ENCODE measurements at regions not wholly inside any gene's neighbourhood (a gene's known extent, or its start where the extent isn't known, plus 50 kb on each side); places are given as distances from the start of the nearest gene placed in this dataset.

GRCh38 chr12:113680868-113681267 lies 209.2 kb upstream of the LHX5 start:
- Histone ChIP-seq H3K27ac (ENCODE audit: low read length) (no peak overlapping the region), H3K79me2 (ENCODE audit: low read length) (no peaks in the 10 kb centered on the region), H3K27me3 (replicated peaks; ENCODE audit: insufficient read depth, low read length) (peaks cover 4% of the 10 kb centered on the region), H3K9me3 (replicated peaks; ENCODE audit: insufficient read depth, low read length) (no peaks in the 10 kb centered on the region), H4K20me1 (ENCODE audit: insufficient read depth, low read length) (no peaks in the 10 kb centered on the region), H3K4me1 (ENCODE audit: low read length) (no peaks in the 10 kb centered on the region), H2AFZ (ENCODE audit: low read length) (no peak overlapping the region), H3K9ac (ENCODE audit: low read length) (no peak overlapping the region), H3K4me3 (ENCODE audit: low read length) (no peak overlapping the region), H3K4me2 (ENCODE audit: low read depth, low read length) (no peak overlapping the region), H3F3A (ENCODE audit: insufficient read depth, low read length) (no peaks in the 10 kb centered on the region), H3K9me2 (replicated peaks; ENCODE audit: insufficient read depth, low read length) (no peaks in the 10 kb centered on the region), H3K36me3 (replicated peaks; ENCODE audit: insufficient read depth, low read length) (no peaks in the 10 kb centered on the region)
- no peak for DNase-seq
- no peak for TF ChIP-seq EZH2 (optimal IDR thresholded peaks at IDR 0.05; ENCODE audit: low read depth, low read length)
- TF ChIP-seq, protein P1, sequence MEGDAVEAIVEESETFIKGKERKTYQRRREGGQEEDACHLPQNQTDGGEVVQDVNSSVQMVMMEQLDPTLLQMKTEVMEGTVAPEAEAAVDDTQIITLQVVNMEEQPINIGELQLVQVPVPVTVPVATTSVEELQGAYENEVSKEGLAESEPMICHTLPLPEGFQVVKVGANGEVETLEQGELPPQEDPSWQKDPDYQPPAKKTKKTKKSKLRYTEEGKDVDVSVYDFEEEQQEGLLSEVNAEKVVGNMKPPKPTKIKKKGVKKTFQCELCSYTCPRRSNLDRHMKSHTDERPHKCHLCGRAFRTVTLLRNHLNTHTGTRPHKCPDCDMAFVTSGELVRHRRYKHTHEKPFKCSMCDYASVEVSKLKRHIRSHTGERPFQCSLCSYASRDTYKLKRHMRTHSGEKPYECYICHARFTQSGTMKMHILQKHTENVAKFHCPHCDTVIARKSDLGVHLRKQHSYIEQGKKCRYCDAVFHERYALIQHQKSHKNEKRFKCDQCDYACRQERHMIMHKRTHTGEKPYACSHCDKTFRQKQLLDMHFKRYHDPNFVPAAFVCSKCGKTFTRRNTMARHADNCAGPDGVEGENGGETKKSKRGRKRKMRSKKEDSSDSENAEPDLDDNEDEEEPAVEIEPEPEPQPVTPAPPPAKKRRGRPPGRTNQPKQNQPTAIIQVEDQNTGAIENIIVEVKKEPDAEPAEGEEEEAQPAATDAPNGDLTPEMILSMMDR (IDR thresholded peaks at IDR 0.05; ENCODE audit: low read length) = no peak
- no peak for TF ChIP-seq EZH2phosphoT487 (IDR thresholded peaks at IDR 0.05; ENCODE audit: low read length)

GRCh38 chr12:113678223-113679119 lies 206.8 kb upstream of the LHX5 start:
- Histone ChIP-seq H3F3A (ENCODE audit: insufficient read depth, low read length) (no peaks in the 10 kb centered on the region), H3K27ac (ENCODE audit: low read length) (no peak overlapping the region), H3K36me3 (replicated peaks; ENCODE audit: insufficient read depth, low read length) (no peaks in the 10 kb centered on the region), H3K9me2 (replicated peaks; ENCODE audit: insufficient read depth, low read length) (no peaks in the 10 kb centered on the region), H4K20me1 (ENCODE audit: insufficient read depth, low read length) (no peaks in the 10 kb centered on the region), H2AFZ (ENCODE audit: low read length) (no peak overlapping the region), H3K9ac (ENCODE audit: low read length) (no peak overlapping the region), H3K79me2 (ENCODE audit: low read length) (no peaks in the 10 kb centered on the region), H3K27me3 (replicated peaks; ENCODE audit: insufficient read depth, low read length) (peaks cover 12% of the 10 kb centered on the region), H3K4me3 (ENCODE audit: low read length) (no peak overlapping the region), H3K4me1 (ENCODE audit: low read length) (no peaks in the 10 kb centered on the region), H3K4me2 (ENCODE audit: low read depth, low read length) (no peak overlapping the region), H3K9me3 (replicated peaks; ENCODE audit: insufficient read depth, low read length) (no peaks in the 10 kb centered on the region)
- DNase-seq = no peak
- TF ChIP-seq EZH2phosphoT487 (IDR thresholded peaks at IDR 0.05; ENCODE audit: low read length) (no peak), EZH2 (optimal IDR thresholded peaks at IDR 0.05; ENCODE audit: low read depth, low read length) (no peak)
- TF ChIP-seq, protein P1 (IDR thresholded peaks at IDR 0.05; ENCODE audit: low read length) = no peak

DNA sequence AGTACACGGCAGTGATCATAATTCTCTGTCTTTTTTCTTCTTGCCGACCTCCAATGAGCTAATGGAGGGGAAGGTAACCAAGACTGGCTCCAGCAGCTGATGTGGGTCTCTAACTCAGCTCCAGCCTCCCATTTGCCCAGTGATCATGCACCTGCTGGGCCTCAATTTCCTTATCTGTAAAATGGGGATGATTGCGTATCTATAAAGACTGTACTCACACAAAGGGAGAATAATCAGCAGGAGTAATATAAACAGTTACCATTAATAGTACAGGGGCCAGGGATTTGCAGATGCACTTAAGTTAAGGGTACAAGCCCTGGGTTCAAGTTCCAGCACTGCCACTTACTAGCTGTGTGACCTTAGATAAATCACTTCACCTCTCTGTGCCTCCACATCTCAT lies 204.9 kb upstream of the LHX5 start:
- H3K4me3 ChIP-seq (ENCODE audit: low read length) = no peak overlapping the region
- H3K27ac ChIP-seq (ENCODE audit: low read length) = no peak overlapping the region

More for the DNA sequence above, 204.9 kb upstream of the LHX5 start:
- no peak overlapping the region for H2AFZ ChIP-seq (ENCODE audit: low read length)
- H4K20me1 ChIP-seq (ENCODE audit: insufficient read depth, low read length) = no peaks in the 10 kb centered on the region
- no peaks in the 10 kb centered on the region for H3K9me3 ChIP-seq (replicated peaks; ENCODE audit: insufficient read depth, low read length)
- H3K36me3 ChIP-seq (replicated peaks; ENCODE audit: insufficient read depth, low read length) = no peaks in the 10 kb centered on the region
- no peaks in the 10 kb centered on the region for H3K79me2 ChIP-seq (ENCODE audit: low read length)
- H3F3A ChIP-seq (ENCODE audit: insufficient read depth, low read length) = no peaks in the 10 kb centered on the region
- H3K9me2 ChIP-seq (replicated peaks; ENCODE audit: insufficient read depth, low read length) = no peaks in the 10 kb centered on the region
- DNase-seq = no peak
- TF ChIP-seq, protein P1 (IDR thresholded peaks at IDR 0.05; ENCODE audit: low read length) = no peak
- TF ChIP-seq EZH2phosphoT487 (IDR thresholded peaks at IDR 0.05; ENCODE audit: low read length) (no peak), EZH2 (optimal IDR thresholded peaks at IDR 0.05; ENCODE audit: low read depth, low read length) (no peak)
- H3K4me1 ChIP-seq (ENCODE audit: low read length) = no peaks in the 10 kb centered on the region
- H3K27me3 ChIP-seq (replicated peaks; ENCODE audit: insufficient read depth, low read length) = peaks cover 12% of the 10 kb centered on the region
- H3K9ac ChIP-seq (ENCODE audit: low read length) = no peak overlapping the region
- H3K4me2 ChIP-seq (ENCODE audit: low read depth, low read length) = no peak overlapping the region
